SIG-M5 treated with dmso at 0.1 percent for 504 hours (cell line): ENCODE measurements at regions not wholly inside any gene's neighbourhood (a gene's known extent, or its start where the extent isn't known, plus 50 kb on each side); places are given as distances from the start of the nearest gene placed in this dataset.
"Not testable (repeated sequence)": the region's sequence is repeated elsewhere in the genome, so short reads cannot be mapped to it uniquely, and the experiment has no call there.

ENCODE experiments used
- DNase-seq: peaks from one replicate; lab custom pipeline; 2025; ENCODE audit not compliant: unreplicated experiment; lab: John Stamatoyannopoulos, UW

- DNase-seq = no peak
Measured at GRCh38 chr20:57983082-57983481, 245.4 kb downstream of the ANKRD60 start.

GRCh38 chr20:57980506-57980905 lies 247.9 kb downstream of the ANKRD60 start:
- DNase-seq = no peak

GRCh38 chr20:57977569-57977968 lies 250.9 kb downstream of the ANKRD60 start:
- no peak for DNase-seq

- no peak for DNase-seq
Measured at GRCh38 chr20:57977141-57977540, 251.3 kb downstream of the ANKRD60 start.

GRCh38 chr20:57974863-57975262 lies 253.6 kb downstream of the ANKRD60 start:
- DNase-seq = no peak

- no peak for DNase-seq
Measured at GRCh38 chr20:57973886-57974285, 254.6 kb downstream of the ANKRD60 start.

- not testable (repeated sequence) for DNase-seq
Measured at GRCh38 chr20:57971583-57971982, 256.9 kb downstream of the ANKRD60 start.

GRCh38 chr20:57970856-57971255 lies 257.6 kb downstream of the ANKRD60 start:
- no peak for DNase-seq

GRCh38 chr20:57970116-57970515 lies 258.3 kb downstream of the ANKRD60 start:
- DNase-seq = no peak

GRCh38 chr20:57968120-57968519 lies 258.3 kb upstream of the PMEPA1 start:
- DNase-seq = no peak

- no peak for DNase-seq
Measured at GRCh38 chr20:57967364-57967763, 257.5 kb upstream of the PMEPA1 start.

- no peak for DNase-seq
Measured at GRCh38 chr20:57966620-57967019, 256.8 kb upstream of the PMEPA1 start.

GRCh38 chr20:57965441-57965840 lies 255.6 kb upstream of the PMEPA1 start:
- no peak for DNase-seq

GRCh38 chr20:57964011-57964862 lies 254.4 kb upstream of the PMEPA1 start:
- no peak for DNase-seq

GRCh38 chr20:57960803-57961575 lies 251.2 kb upstream of the PMEPA1 start:
- DNase-seq = no peak

- DNase-seq = no peak
Measured at GRCh38 chr20:57959589-57959988, 249.8 kb upstream of the PMEPA1 start.

- no peak for DNase-seq
Measured at GRCh38 chr20:57959018-57959417, 249.2 kb upstream of the PMEPA1 start.

- DNase-seq = no peak
Measured at GRCh38 chr20:57958050-57958420, 248.2 kb upstream of the PMEPA1 start.

- DNase-seq = no peak
Measured at GRCh38 chr20:57957411-57958049, 247.7 kb upstream of the PMEPA1 start.

- DNase-seq = no peak
Measured at GRCh38 chr20:57953638-57954037, 243.8 kb upstream of the PMEPA1 start.

- no peak for DNase-seq
Measured at GRCh38 chr20:57952136-57952535, 242.3 kb upstream of the PMEPA1 start.

- DNase-seq = no peak
Measured at GRCh38 chr20:57951549-57951948, 241.7 kb upstream of the PMEPA1 start.
